ENCODE measurements at regions not wholly inside any gene's neighbourhood (a gene's known extent, or its start where the extent isn't known, plus 50 kb on each side); places are given as distances from the start of the nearest gene placed in this dataset.
A peak's percentile ranks its signal among the peaks of the same experiment; 100 is the strongest.
"Not testable (repeated sequence)": the region's sequence is repeated elsewhere in the genome, so short reads cannot be mapped to it uniquely, and the experiment has no call there.

DNA sequence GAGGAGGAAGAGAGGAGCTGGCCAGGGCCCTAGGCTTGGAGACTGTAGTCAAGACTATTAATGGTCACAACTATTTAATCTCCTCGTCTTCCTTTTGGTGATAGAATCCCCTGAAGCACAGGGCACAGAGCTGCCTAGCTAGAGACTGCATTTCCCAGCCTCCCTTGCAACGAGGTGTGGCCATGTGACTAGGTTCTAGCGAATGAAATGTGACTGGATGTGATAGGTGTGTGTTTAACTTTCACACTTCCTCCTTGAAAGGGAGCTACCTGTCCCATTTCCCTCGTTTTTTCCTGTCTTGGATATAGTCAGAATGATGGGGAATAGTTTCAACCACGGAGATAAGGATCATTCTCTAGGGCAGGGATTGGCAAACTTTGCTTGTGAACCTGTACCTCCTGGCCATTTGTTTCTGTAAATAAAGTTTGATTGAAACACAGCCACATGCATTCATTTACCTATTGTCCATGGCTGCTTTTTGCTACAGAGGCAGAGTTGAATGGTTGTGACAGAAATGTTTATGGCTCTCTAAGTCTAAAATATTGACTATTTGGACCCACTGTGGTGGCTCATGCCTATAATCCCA lies 313.5 kb downstream of the MIAT start:
- no peak for DNase-seq (ENCODE audit: low spot score)

- peak; percentile 15 for DNase-seq (ENCODE audit: low spot score)
Measured at GRCh38 chr22:26972286-26972685, 314.9 kb downstream of the MIAT start.

GRCh38 chr22:26972915-26973314 lies 315.5 kb downstream of the MIAT start:
- DNase-seq (ENCODE audit: low spot score): not testable (repeated sequence)

GRCh38 chr22:26974034-26974433 lies 316.6 kb downstream of the MIAT start:
- no peak for DNase-seq (ENCODE audit: low spot score)

DNA sequence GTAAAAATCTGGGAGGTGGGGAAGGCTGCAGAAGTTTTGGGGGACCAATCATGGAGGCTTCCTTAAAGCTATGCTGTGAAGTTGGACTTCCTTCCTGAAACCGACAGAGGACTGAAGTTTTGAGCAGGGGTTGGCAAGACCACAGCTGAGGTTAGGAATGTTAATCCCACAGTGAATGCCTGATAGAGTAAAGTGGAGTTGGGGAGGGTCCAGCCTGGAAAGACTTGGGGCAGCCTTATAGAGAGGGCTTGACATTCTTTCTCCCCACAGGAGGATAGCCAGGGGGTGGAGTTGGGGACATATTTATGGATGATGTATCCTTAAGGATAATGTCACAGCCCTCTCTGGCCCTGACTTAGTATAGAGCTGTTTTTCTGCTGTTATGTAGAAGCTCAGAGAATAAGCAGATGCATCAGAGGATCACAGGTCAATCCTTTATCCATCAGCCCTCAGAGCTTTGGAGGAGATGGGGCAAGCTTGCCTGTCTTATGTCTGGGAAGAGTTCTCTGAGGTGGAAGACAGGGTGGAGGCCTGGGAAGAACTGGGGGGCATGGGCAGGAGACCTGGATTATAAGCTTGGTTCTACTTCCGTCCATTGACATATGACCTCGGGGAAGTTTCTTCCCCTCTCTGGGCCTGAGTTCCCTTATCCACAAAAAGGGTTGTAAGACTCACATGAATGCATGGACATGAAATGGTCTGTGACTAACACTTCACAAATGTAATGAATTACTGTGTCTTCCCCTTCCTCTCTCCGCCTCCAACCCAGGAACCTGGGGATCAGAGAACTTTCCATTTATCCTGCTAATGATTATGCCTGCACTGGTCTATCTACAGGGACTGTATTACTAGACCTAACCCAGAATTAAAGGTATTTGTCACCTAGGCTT lies 317.8 kb downstream of the MIAT start:
- DNase-seq (ENCODE audit: low spot score): peak; percentile 34

DNA sequence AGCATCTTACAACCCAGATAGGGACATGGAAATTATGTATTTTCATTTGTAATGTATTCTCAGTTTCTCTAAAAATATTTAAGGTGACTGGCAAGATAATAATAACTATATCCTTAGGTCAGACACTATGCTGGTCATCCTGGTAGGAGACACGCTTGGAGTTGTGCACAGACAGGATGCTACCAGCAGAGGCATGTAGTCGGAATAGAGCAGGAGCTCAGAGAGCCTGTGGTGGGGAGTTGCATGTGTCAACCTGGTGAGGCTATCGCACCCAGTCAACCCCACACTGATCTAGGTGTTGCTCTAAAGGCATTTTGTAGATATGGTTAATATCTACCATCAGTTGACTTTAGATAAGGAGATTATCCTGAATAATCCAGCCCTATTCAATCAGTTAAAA lies 318.5 kb downstream of the MIAT start:
- DNase-seq (ENCODE audit: low spot score): no peak

GRCh38 chr22:26977741-26978376 lies 320.5 kb downstream of the MIAT start:
- no peak for DNase-seq (ENCODE audit: low spot score)

DNA sequence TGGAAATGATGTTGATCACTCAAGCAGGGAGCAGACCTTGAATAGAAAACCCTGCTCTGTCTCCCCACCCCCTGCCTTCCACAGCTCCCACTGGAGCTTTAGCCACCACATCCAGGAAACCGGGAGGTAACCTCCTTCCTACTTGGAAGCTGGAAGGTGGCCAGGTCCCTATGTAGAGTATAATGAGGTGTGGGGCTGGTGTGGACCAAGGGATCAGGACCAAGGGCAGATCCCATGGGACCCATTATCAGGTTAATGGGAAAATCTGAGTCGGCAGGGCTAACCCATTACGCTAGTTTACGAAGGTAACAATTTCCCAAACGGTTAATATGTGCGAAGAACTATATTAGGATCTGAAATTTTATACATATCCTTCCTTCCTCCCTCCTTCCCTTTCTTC lies 321.9 kb downstream of the MIAT start:
- DNase-seq (ENCODE audit: low spot score): no peak

DNA sequence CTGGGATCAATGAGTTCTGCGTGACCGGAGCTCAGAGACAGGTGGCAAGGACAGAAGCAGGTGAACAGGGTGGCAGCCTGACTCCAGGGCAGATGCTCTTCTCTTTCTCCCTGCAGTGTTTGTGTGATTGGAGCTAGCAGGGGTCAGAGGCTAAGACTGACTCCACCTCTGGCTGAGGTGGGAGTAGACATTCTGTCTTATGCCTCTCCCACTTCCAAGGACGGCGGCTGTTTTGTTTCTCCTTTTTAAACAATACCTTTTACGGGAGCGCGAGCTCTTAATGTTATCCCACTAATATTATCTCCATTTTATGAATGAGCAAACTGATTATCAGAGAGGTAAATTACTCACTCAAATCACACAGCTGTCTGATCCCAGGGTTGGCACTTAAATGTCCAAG lies 323.7 kb downstream of the MIAT start:
- no peak for DNase-seq (ENCODE audit: low spot score)

GRCh38 chr22:26981541-26981940 lies 324.2 kb downstream of the MIAT start:
- DNase-seq (ENCODE audit: low spot score): no peak

DNA sequence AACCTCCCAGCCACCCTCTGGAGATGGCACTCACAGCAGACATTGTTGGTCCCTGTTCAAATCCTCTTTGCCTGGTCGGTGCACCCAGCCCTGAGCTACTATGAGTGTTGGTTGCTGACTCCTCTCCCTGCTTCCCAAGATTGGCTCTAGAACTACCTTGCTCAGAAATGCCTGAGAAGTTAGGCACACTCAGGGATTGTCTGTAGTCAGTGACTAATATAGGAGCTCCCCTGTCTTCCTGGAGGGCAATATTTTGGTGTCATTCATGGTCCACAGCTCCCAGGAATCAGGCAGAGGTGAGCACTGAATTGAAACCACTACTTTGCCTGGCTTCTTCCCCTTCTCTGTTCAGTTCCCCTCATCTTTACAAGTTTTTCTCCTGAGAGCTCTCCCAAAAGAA lies 325.9 kb downstream of the MIAT start:
- no peak for DNase-seq (ENCODE audit: low spot score)

DNA sequence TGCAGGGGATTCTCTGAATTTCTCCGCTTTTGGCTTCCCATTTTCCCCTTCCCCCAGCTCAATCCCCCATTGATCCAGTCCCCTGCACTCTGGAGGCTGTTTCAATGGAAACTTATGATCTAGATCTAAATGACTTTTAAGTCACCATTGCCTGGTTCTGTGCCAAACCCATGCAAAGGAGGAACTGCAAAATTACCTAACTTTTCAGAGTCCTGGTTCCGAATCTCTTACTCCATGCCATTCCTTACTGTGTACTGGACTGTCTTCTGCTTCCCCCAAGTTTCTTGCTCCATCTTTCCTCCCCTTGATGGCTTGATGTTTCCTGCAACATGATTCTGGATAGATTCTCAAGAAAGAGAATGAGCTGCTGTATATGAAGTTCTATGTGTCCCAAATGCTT lies 327.8 kb downstream of the MIAT start:
- no peak for DNase-seq (ENCODE audit: low spot score)

GRCh38 chr22:26985931-26986782 lies 328.8 kb downstream of the MIAT start:
- DNase-seq (ENCODE audit: low spot score): no peak

GRCh38 chr22:26986884-26987283 lies 329.5 kb downstream of the MIAT start:
- no peak for DNase-seq (ENCODE audit: low spot score)

GRCh38 chr22:26990503-26991189 lies 333.3 kb downstream of the MIAT start:
- DNase-seq (ENCODE audit: low spot score): no peak

GRCh38 chr22:26992556-26992955 lies 335.2 kb downstream of the MIAT start:
- no peak for DNase-seq (ENCODE audit: low spot score)

DNA sequence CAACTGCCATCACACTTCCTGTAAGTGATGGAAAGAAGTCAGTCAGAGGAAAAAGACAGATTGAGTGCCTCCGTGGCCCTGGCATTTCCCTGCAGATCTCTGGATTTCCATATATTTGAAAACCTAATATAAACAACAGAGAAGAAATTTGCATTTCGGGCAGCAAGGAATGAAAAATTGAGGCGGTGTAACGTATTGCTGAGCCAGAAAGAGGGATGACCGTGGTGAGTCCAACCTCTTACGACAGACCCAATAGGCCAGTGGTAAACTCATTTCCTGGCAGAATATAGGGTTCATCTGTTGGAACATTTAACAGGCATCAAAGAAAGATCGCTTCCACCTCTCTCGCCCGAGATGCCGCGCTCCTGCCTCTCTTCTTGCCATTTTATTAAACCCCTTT lies 336.5 kb downstream of the MIAT start:
- no peak for DNase-seq (ENCODE audit: low spot score)

- no peak for DNase-seq (ENCODE audit: low spot score)
Measured at GRCh38 chr22:26994801-26995200, 337.4 kb downstream of the MIAT start.

DNA sequence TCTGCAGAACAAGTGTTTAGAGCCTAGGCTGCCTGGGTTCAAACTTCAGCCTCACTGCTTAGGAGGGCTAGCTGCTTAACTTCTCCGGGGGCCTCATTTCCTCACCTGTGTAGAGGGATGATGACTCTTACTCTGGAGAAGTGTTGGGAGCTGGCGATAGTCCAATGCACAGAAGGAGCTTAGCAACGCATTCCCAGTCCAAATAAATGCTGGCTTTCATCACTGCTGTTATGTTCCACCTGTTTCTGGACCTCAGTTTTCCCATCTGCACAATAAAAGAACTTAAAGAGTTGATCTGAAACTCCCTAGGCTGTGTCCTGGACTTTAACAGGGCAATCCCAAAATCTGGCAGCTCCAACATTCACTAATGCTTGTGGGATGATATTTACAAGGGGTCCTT lies 337.8 kb downstream of the MIAT start:
- DNase-seq (ENCODE audit: low spot score): no peak

- no peak for DNase-seq (ENCODE audit: low spot score)
Measured at GRCh38 chr22:26996154-26996553, 338.8 kb downstream of the MIAT start.

- DNase-seq (ENCODE audit: low spot score): peak; percentile 52
Measured at GRCh38 chr22:26998129-26998528, 340.7 kb downstream of the MIAT start.

GRCh38 chr22:26998716-26999115 lies 341.3 kb downstream of the MIAT start:
- no peak for DNase-seq (ENCODE audit: low spot score)
